NK-92 (cell line): ENCODE measurements at regions not wholly inside any gene's neighbourhood (a gene's known extent, or its start where the extent isn't known, plus 50 kb on each side); places are given as distances from the start of the nearest gene placed in this dataset.
"Not testable (repeated sequence)": the region's sequence is repeated elsewhere in the genome, so short reads cannot be mapped to it uniquely, and the experiment has no call there.

Source experiments
- DNase-seq: peaks from one replicate; lab custom pipeline; 2025; ENCODE audit not compliant: unreplicated experiment; lab: John Stamatoyannopoulos, UW

- DNase-seq: no peak
Measured at GRCh38 chr9:96157675-96158074, 144.3 kb downstream of the HSD17B3 start.

- no peak for DNase-seq
Measured at GRCh38 chr9:96156171-96156974, 145.6 kb downstream of the HSD17B3 start.

DNA sequence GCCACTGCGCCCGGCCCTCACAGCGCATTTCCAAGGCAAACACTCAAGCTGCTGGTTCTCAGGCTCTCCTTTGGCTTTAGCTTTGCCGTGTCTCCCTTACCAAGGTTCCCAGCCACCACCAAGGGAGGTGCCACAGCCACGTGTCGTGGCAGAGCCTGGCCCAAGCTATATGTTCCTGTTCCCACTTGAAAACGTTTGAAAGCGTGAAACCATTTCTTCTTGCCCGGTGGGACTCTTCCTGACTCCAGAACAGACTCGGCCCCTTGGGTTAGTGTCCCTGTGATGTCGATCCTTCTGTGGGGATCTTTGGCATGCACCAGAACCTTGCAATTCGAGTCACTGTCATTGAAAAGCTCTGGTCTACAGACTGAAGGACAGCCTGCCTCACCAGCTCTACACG lies 147.9 kb downstream of the HSD17B3 start:
- DNase-seq: no peak

GRCh38 chr9:96152550-96152949 lies 149.4 kb downstream of the HSD17B3 start:
- no peak for DNase-seq

DNA sequence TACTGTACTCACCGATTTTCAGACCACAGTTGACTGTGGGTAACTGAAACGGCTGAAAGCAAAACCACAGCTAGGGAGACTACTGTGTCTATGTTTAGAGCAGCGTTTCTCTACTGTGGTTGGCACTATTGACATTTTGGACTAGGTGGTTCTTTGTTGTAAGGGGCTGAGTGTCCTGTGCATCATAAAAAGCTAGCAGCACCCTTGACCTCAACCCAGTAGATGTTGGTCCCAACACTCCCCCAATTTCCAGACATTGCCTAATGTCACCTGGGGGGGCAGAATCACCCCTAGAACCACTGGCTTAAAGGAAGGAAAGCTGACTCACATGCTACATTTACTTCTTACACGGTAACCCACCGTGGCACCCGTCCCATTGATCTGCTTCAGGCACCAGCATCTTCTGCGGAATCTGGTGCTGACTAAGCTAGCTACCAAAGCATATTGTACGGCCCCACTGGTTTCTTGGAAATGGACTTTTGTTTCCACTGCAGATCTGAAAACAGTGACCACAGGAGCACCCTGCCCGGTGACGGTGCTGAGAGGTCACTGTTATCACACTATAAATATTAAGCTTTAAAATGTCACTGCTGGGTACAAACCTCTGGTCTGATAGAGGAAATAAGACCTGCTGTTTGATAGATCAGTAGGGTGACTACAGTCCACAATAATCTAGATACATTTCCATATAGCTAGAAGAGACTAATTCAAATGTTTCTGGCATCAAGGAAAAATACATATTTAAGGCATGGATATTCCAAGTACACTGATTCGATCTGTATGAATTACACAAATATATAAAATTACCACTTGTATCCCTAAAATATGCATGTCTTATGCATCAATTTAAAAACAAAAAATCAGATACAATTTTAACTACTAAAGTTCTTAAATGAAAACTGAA lies 151.4 kb downstream of the HSD17B3 start:
- peak; percentile 36 for DNase-seq

- DNase-seq: no peak
Measured at GRCh38 chr9:96149533-96150280, 152.3 kb downstream of the HSD17B3 start.

GRCh38 chr9:96148634-96149532 lies 153.1 kb downstream of the HSD17B3 start:
- no peak for DNase-seq

GRCh38 chr9:96147029-96147428 lies 154.9 kb downstream of the HSD17B3 start:
- not testable (repeated sequence) for DNase-seq

GRCh38 chr9:96141666-96142065 lies 160.3 kb downstream of the HSD17B3 start:
- no peak for DNase-seq

DNA sequence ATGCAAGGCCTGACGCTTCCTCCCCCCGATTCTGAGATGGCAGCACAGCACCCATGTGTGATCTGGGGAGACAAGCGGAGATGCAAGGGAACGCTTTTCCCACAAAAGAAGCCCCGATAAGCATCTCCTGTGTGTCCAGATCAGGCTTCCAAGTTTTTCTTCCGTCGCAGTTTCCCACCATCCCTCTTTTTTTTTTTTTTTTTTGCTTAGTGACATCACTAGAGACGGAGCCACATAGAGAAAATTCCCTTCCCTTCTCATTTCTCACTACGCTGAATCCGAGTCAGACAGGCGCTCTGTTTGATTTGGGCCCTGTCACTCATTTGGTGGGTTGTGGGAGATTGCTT lies 160.9 kb downstream of the HSD17B3 start:
- no peak for DNase-seq

DNA sequence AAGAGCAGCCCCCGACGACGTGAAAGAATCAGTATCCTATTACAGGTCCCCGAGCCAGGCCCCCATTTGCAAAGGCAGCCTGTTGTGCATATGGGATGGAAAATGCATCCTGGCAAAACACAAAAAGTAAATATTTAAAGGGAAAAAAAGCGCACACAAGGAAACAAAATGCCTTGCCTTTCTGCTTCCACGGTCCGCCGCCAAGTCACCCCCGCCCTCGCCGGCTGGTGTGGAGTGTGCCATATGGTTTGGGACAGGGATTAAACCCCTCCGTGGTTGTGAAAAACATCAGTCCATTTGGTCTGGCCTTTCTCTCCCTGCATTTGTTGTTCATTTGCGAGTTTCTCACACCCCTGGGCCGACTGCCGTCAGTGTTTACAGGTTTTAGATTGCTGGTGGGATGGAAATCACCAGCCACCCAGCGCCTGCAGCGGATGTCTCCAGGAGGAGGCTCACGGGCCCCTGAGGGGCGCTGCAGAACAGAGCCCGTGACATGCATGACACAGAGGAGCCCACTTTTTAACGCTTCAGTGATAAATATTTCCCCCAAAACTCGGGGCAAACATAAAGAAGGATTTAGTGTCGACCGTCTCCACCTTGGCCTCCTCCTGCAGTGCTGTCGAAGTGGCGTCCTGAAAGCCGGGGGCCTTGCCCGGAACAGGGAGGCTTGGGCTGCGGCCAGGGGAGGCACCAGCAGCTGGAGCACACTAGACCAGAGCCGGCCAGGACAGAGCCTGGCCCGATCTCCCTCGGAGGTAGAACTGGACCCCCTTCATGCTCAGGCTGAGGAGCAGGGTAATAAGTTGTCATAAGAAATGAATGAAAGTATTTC lies 161.5 kb downstream of the HSD17B3 start:
- no peak for DNase-seq

DNA sequence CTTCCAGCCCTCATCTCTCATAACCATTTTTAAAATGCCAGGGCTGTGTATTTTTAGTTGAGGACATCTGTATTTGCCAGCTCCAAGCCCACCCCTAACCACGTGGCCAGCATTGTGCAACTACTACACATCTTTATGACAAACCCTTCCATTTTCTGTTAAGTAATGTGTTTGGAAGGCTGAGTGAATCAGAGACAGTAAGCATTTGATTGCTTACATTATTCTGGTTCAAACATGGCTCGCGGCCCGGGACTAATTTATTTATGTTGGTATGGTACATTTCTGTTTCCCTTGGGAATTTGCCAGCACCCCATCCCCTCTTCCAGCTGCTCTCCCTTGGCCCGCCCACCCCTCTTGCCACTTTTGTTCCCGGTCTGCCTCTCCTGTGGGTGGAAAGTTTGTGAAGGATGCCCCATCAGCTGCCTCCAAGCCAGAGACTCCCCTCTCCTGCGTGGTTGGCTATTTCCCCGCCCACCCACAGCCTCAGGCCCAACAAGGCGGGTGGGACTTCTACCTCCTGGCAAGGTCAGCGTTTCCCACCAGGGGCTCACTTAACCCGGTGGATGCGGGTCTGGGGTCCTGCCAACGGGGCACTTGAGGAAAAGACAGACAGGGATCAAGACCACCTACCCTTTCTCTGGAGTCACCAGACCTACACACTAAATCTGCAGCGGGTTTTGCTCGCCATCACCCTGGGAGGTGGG lies 162.2 kb downstream of the HSD17B3 start:
- no peak for DNase-seq

GRCh38 chr9:96138616-96139015 lies 163.4 kb downstream of the HSD17B3 start:
- DNase-seq: no peak

DNA sequence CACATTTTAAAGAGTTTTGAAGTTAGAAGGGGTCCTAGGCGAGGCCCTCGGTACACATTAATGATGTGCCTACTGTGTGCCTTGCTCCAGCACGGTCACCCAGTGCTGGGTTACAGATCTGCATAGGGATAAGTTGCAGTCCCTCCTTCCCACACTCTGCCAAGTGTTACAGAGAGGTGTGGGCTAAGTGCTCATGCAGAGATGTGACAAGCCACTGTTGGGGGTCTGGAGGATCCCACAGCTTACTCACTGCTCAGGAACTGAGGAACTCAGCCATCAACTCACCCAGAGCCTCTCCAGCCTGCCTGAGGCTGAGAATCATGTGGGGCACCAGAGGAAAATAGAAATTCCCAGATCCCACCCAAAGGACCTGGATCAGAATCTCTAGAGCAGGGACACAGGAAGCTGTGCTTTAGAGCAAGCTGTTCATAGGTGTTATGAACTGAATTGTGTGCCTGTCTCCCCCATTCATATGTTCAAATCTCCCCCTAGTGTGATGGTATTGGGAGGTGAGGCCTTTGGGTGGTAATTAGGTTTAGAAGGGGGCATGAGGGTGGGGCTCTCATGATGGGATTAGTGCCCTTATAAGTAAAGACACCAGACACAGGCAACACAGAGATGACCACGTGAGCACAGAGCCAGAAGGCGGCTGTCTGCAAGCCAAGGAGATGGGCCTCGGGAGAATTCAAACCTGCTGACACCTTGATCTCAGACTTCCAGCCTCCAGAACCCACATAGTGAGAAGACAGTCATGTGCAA lies 164.1 kb downstream of the HSD17B3 start:
- no peak for DNase-seq

GRCh38 chr9:96136992-96137670 lies 164.8 kb downstream of the HSD17B3 start:
- no peak for DNase-seq

- no peak for DNase-seq
Measured at GRCh38 chr9:96135753-96136290, 166.2 kb downstream of the HSD17B3 start.

DNA sequence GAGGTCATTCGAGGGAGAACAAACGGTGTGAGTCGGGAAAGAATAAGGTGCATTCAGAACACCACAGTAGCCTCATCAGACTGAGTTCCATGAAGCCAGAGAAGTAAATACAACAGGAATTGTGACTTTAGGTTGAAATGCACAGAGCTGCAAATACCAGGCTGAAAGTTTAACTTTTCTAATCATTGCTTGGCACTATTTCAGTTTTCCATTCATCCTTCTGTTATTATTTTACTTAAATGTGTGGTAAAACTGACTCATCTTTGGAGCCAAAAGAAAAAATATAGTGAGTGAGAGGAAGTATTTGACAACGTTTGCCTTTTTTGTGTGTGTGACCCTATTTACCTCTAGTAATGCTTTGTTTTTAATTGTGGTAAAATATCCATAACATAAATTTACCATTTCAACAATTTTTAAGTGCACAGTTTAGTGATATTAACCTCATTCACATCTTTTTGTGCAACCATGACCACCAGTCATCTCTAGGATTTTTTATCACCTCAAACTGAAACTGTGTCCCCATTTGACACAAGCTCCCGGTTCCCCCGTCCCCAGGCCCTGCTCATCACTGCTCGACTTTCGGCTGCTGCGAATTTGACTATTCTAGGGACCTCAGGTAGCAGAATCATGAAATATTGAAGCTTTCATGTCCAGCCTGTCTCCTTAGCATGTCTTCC lies 166.8 kb downstream of the HSD17B3 start:
- DNase-seq: no peak
